NT2/D1 (cell line): ENCODE measurements at regions not wholly inside any gene's neighbourhood (a gene's known extent, or its start where the extent isn't known, plus 50 kb on each side); places are given as distances from the start of the nearest gene placed in this dataset.

ENCODE experiments used
- DNase-seq: peaks from one replicate; pipeline ENCODE4 v3.0.0-alpha.2; 2011; ENCODE audit warnings: low read depth, low spot score
- H3K27me3 ChIP-seq: 2 replicates; pipeline ENCODE4 v1.6.0; 2011; ENCODE audit warnings: mild to moderate bottlenecking; ENCODE audit not compliant: insufficient read length, insufficient read depth
- H3K36me3 ChIP-seq: 2 replicates; pipeline ENCODE4 v1.6.1; 2011; ENCODE audit warnings: mild to moderate bottlenecking, low read length, mixed read lengths; ENCODE audit not compliant: insufficient read depth, insufficient read length
- H3K4me1 ChIP-seq: 2 replicates; pipeline ENCODE4 v1.5.1; 2011; ENCODE audit not compliant: insufficient read depth, insufficient read length
- H3K4me3 ChIP-seq: 2 replicates; pipeline ENCODE4 v1.5.1; 2011; ENCODE audit warnings: low read depth; ENCODE audit not compliant: insufficient read length
- H3K9ac ChIP-seq: 2 replicates; pipeline ENCODE4 v1.6.0; 2011; ENCODE audit warnings: low read depth; ENCODE audit not compliant: insufficient read length
- H3K9me3 ChIP-seq: 2 replicates; pipeline ENCODE4 v1.5.1; 2011; ENCODE audit warnings: mild to moderate bottlenecking, low read length; ENCODE audit not compliant: insufficient read depth
- SUZ12 ChIP-seq: IDR thresholded peaks from 2 replicates; pipeline ENCODE4 v1.6.1; 2011; ENCODE audit not compliant: insufficient read length, insufficient read depth; ENCODE audit errors: extremely low read depth
- YY1 ChIP-seq: IDR thresholded peaks from 2 replicates; pipeline ENCODE4 v1.6.1; 2011; ENCODE audit not compliant: insufficient read length, insufficient read depth
- ZNF274 ChIP-seq: IDR thresholded peaks from 2 replicates; pipeline ENCODE4 v1.6.1; 2011; ENCODE audit warnings: mild to moderate bottlenecking, low read depth, low read length

DNA sequence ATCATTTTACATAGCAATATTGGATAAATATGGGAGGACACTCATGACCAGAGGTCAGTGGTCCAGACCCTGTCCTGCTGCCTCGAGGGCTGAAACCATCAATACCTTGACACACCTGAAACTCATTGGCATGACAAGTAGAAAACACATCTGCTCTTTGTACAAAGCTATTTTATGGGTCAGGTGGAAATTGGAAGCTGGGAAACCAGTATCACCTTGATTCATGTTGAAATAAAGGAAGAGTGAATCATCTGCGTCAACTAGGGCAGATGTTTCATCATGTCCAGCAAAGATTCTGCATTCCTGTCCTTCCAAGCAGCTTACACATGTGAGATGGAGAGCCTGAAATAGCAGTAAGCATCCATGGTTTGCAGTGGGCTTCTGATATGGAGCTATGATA is 80.0 kb upstream of the ERBB4 start:
- no peaks in the 10 kb centered on the region for H3K9me3 ChIP-seq
- no peak for DNase-seq
- H3K9ac ChIP-seq: no peak overlapping the region
- TF ChIP-seq SUZ12 (no peak), YY1 (no peak), ZNF274 (no peak)
- H3K27me3 ChIP-seq: no peaks in the 10 kb centered on the region
- H3K4me3 ChIP-seq: no peak overlapping the region
- H3K36me3 ChIP-seq: no peaks in the 10 kb centered on the region
- H3K4me1 ChIP-seq: no peaks in the 10 kb centered on the region

DNA sequence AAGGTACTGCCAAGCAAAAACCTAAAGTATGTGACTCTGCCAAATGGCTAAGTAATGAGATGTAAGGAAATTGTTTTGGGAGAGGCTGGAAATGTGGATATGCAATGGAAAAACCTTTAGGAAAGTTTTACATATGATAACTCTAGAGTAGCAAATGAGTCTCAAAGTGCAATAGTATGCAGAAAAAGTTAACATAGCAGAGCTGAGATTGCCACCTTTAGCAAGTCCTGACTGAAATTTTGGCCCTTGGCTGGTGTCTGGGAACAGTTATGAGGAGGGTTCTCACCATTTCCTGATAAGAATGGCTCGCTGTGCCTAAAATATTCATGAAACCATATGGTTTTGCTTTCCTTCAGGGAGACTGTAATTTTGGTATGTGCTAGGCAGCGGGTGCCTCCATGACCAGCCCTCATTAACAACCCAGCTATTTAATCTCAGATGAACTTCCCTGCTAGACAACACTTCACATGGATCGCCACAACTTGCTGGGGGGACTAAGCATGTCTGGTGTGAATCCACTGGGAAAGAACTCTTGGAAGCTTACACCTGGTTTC is 72.3 kb upstream of the ERBB4 start:
- no peak for TF ChIP-seq SUZ12
- TF ChIP-seq ZNF274: no peak
- no peak for TF ChIP-seq YY1
- no peaks in the 10 kb centered on the region for H3K9me3 ChIP-seq

DNA sequence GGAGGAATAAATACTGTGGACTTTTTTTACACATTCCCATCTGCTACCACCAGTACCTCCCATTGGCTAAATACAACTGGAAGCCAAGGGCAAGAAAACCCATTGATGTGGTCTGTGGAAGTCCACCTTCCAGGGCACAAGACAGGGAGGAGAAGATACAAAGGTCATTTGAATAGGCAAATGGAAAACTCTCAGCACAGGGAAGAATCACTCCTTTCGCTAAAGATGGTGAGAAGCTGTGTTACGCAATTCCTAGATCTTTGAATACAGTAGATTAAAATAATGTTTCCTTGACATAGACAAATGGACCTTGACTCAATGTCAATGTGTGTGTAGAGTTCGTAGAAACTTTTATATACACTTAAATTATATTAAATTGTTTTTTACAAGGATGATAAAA is 70.9 kb upstream of the ERBB4 start:
- TF ChIP-seq SUZ12 (no peak), YY1 (no peak), ZNF274 (no peak)
- no peaks in the 10 kb centered on the region for H3K9me3 ChIP-seq
- H3K9ac ChIP-seq: no peak overlapping the region
- H3K36me3 ChIP-seq: no peaks in the 10 kb centered on the region
- H3K27me3 ChIP-seq: no peaks in the 10 kb centered on the region
- no peak overlapping the region for H3K4me3 ChIP-seq
- DNase-seq: no peak
- no peaks in the 10 kb centered on the region for H3K4me1 ChIP-seq

More for the DNA sequence above, 72.3 kb upstream of the ERBB4 start:
- H3K4me1 ChIP-seq: no peaks in the 10 kb centered on the region
- H3K36me3 ChIP-seq: no peaks in the 10 kb centered on the region
- no peak overlapping the region for H3K4me3 ChIP-seq
- H3K27me3 ChIP-seq: no peaks in the 10 kb centered on the region
- no peak for DNase-seq
- H3K9ac ChIP-seq: no peak overlapping the region

DNA sequence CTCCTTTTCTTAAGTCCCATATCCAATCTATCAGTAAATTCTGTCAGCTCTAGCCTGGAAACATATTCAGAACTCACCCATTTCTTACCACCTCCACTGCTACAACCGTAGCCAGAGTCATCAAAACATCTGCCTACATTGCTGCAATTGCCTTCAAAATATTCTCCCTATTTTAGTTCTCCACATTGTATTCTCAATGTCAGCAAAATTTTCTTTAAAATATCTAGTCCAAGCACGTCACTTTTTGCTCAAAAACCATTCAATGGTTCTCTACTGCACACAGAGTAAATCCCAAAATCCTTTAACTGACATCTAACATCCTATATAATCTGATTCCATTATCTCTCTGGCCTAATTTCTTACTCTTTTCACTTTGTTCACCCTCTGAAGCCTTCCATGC is 68.5 kb upstream of the ERBB4 start:
- DNase-seq: no peak
- TF ChIP-seq SUZ12: no peak
- TF ChIP-seq YY1: no peak
- no peak for TF ChIP-seq ZNF274
- Histone ChIP-seq H3K9me3 (no peaks in the 10 kb centered on the region), H3K27me3 (no peaks in the 10 kb centered on the region), H3K4me1 (no peaks in the 10 kb centered on the region), H3K36me3 (no peaks in the 10 kb centered on the region), H3K4me3 (no peak overlapping the region), H3K9ac (no peak overlapping the region)

DNA sequence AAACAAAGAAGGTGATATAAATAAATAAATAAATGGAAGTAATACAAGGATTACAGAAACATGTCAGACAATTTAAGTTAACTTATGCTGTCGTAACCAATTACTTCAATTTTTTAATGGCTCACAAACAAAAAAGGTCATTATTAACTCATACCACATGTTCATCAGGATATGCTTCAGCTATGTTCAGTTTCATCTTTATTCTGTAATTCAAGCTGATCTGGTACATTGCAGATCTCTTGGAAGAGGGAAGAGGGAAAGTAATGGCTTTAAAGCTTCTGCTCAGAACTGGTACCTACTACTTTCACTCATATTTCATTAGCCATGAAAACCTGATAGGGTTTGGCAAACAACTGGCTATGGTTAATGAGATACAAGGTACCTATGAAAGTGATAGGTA is 67.6 kb upstream of the ERBB4 start:
- Histone ChIP-seq H3K4me1 (no peaks in the 10 kb centered on the region), H3K9ac (no peak overlapping the region), H3K27me3 (no peaks in the 10 kb centered on the region), H3K9me3 (no peaks in the 10 kb centered on the region), H3K4me3 (no peak overlapping the region), H3K36me3 (no peaks in the 10 kb centered on the region)
- no peak for TF ChIP-seq ZNF274
- TF ChIP-seq SUZ12: no peak
- no peak for DNase-seq

DNA sequence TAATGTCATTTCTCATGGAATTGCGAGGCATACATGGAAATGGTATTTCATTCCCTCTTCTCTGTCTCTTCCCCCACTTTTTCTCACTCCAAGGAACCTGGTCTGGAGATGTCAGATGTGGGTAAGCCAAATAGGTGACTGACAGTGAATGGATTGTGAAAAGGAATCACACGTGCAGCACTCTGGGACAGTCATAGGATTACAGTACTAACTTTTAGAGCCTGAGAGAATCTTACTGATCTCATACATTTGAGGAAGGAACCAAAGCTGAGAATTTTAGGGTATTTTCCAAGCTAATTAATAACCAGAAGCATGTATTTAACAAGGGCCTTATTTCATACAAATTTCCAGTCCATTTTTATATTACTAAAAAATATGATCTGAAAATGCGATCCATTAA is 58.1 kb upstream of the ERBB4 start:
- Histone ChIP-seq H3K4me1 (no peaks in the 10 kb centered on the region), H3K36me3 (no peaks in the 10 kb centered on the region), H3K27me3 (no peaks in the 10 kb centered on the region), H3K9ac (no peak overlapping the region), H3K9me3 (no peaks in the 10 kb centered on the region), H3K4me3 (no peak overlapping the region)
- DNase-seq: no peak
- no peak for TF ChIP-seq ZNF274
- TF ChIP-seq YY1: no peak
- TF ChIP-seq SUZ12: no peak

DNA sequence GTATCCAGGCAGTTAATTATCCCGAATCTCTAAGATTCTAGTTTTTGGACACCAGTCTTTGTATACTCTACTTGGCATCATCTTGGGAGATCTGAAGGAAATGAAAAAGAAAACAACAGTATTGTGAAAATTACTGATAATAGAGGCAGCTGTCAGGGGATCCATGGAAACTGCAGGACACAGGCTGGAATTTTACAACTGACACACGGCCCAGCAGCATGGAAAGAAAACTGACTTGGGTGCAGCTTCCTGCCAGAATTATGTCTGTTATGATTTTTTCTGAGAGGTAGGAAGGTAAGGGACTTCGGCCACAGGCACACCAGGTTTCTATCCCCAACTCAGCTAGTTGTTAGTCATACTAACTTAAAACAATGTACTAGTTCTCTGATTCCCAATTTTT is 57.7 kb upstream of the ERBB4 start:
- TF ChIP-seq SUZ12: no peak
- TF ChIP-seq YY1: no peak
- no peak for TF ChIP-seq ZNF274
- H3K9me3 ChIP-seq: no peaks in the 10 kb centered on the region
- no peak for DNase-seq
- H3K9ac ChIP-seq: no peak overlapping the region
- no peaks in the 10 kb centered on the region for H3K4me1 ChIP-seq
- no peaks in the 10 kb centered on the region for H3K27me3 ChIP-seq
- H3K4me3 ChIP-seq: no peak overlapping the region
- no peaks in the 10 kb centered on the region for H3K36me3 ChIP-seq
